ENCODE measurements at regions not wholly inside any gene's neighbourhood (a gene's known extent, or its start where the extent isn't known, plus 50 kb on each side); places are given as distances from the start of the nearest gene placed in this dataset.

GRCh38 chr22:25370322-25370721 lies 150.9 kb downstream of the CRYBB2 start:
- TF ChIP-seq YY1 (IDR thresholded peaks at IDR 0.05; ENCODE audit: insufficient read depth, insufficient read length) (no peak), ZNF274 (IDR thresholded peaks at IDR 0.05; ENCODE audit: low read depth, low read length) (no peak)
- Histone ChIP-seq H3K9ac (ENCODE audit: insufficient read length, low read depth) (no peak overlapping the region), H3K4me1 (ENCODE audit: insufficient read depth, insufficient read length) (peaks cover 9% of the 10 kb centered on the region), H3K27me3 (ENCODE audit: insufficient read depth, insufficient read length) (no peaks in the 10 kb centered on the region), H3K36me3 (ENCODE audit: insufficient read depth, insufficient read length, low read length) (no peaks in the 10 kb centered on the region), H3K9me3 (ENCODE audit: insufficient read depth, low read length) (no peaks in the 10 kb centered on the region), H3K4me3 (ENCODE audit: insufficient read length, low read depth) (no peak overlapping the region)
- no peak for DNase-seq (ENCODE audit: low read depth, low spot score)

GRCh38 chr22:25372000-25372595 lies 152.7 kb downstream of the CRYBB2 start:
- Histone ChIP-seq H3K36me3 (ENCODE audit: insufficient read depth, insufficient read length, low read length) (no peaks in the 10 kb centered on the region), H3K27me3 (ENCODE audit: insufficient read depth, insufficient read length) (no peaks in the 10 kb centered on the region), H3K9ac (ENCODE audit: insufficient read length, low read depth) (no peak overlapping the region), H3K4me3 (ENCODE audit: insufficient read length, low read depth) (no peak overlapping the region), H3K9me3 (ENCODE audit: insufficient read depth, low read length) (no peaks in the 10 kb centered on the region), H3K4me1 (ENCODE audit: insufficient read depth, insufficient read length) (peaks cover 8% of the 10 kb centered on the region)
- DNase-seq (ENCODE audit: low read depth, low spot score): no peak
- TF ChIP-seq YY1 (IDR thresholded peaks at IDR 0.05; ENCODE audit: insufficient read depth, insufficient read length) (no peak), ZNF274 (IDR thresholded peaks at IDR 0.05; ENCODE audit: low read depth, low read length) (no peak), SUZ12 (IDR thresholded peaks at IDR 0.05; ENCODE audit: extremely low read depth, insufficient read depth, insufficient read length) (no peak)

DNA sequence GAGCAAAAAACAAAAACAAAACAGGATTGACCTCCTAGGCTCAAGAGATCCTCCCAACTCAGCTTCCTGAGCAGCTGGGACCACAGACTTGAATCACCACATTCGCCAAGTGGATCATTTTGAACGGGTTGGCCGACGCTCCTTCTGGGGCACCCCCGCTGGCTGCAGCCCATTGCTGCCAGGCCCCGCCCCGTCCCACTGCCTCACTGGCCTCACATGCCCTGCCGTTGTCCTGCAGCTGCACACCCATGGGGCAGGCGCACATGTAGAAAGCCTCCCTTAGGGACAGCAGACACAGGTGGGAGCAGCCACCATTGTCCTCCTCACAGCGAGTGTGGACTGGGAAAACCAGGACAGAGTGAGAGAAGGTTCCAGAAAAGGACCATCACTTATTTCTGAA lies 154.5 kb downstream of the CRYBB2 start:
- H3K4me1 ChIP-seq (ENCODE audit: insufficient read depth, insufficient read length): peaks cover 2% of the 10 kb centered on the region

GRCh38 chr22:25374869-25375268 lies 155.4 kb downstream of the CRYBB2 start:
- DNase-seq (ENCODE audit: low read depth, low spot score): no peak
- H3K27me3 ChIP-seq (ENCODE audit: insufficient read depth, insufficient read length): no peaks in the 10 kb centered on the region
- no peaks in the 10 kb centered on the region for H3K9me3 ChIP-seq (ENCODE audit: insufficient read depth, low read length)
- no peak overlapping the region for H3K4me3 ChIP-seq (ENCODE audit: insufficient read length, low read depth)
- no peak for TF ChIP-seq ZNF274 (IDR thresholded peaks at IDR 0.05; ENCODE audit: low read depth, low read length)
- TF ChIP-seq YY1 (IDR thresholded peaks at IDR 0.05; ENCODE audit: insufficient read depth, insufficient read length): no peak
- no peak for TF ChIP-seq SUZ12 (IDR thresholded peaks at IDR 0.05; ENCODE audit: extremely low read depth, insufficient read depth, insufficient read length)
- no peak overlapping the region for H3K9ac ChIP-seq (ENCODE audit: insufficient read length, low read depth)
- no peaks in the 10 kb centered on the region for H3K4me1 ChIP-seq (ENCODE audit: insufficient read depth, insufficient read length)
- no peaks in the 10 kb centered on the region for H3K36me3 ChIP-seq (ENCODE audit: insufficient read depth, insufficient read length, low read length)

More for the DNA sequence above, 154.5 kb downstream of the CRYBB2 start:
- DNase-seq (ENCODE audit: low read depth, low spot score): no peak
- H3K4me3 ChIP-seq (ENCODE audit: insufficient read length, low read depth): no peak overlapping the region
- no peaks in the 10 kb centered on the region for H3K27me3 ChIP-seq (ENCODE audit: insufficient read depth, insufficient read length)
- no peaks in the 10 kb centered on the region for H3K36me3 ChIP-seq (ENCODE audit: insufficient read depth, insufficient read length, low read length)
- TF ChIP-seq YY1 (IDR thresholded peaks at IDR 0.05; ENCODE audit: insufficient read depth, insufficient read length) (no peak), ZNF274 (IDR thresholded peaks at IDR 0.05; ENCODE audit: low read depth, low read length) (no peak), SUZ12 (IDR thresholded peaks at IDR 0.05; ENCODE audit: extremely low read depth, insufficient read depth, insufficient read length) (no peak)
- H3K9ac ChIP-seq (ENCODE audit: insufficient read length, low read depth): no peak overlapping the region
- no peaks in the 10 kb centered on the region for H3K9me3 ChIP-seq (ENCODE audit: insufficient read depth, low read length)

DNA sequence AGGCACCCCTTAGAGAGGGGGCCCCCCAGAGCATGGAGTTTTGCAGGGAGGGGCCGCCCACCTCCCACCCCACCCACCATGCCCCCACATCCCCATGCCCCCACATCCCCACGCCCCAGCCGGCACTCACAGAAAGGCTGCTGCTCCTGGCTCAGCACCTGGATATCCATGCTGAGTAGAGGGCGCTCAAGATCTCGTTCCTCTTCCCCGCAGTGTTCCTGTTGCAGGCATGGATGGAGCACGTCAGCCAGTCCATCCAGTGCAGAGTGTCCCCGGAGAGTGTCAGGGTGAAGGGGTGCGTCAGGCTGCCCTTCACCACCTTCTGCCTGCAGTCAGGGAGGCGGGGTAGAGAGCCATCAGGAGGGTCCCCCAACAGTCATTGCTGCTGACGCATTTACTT lies 156.2 kb downstream of the CRYBB2 start:
- H3K9ac ChIP-seq (ENCODE audit: insufficient read length, low read depth): no peak overlapping the region
- no peaks in the 10 kb centered on the region for H3K9me3 ChIP-seq (ENCODE audit: insufficient read depth, low read length)
- H3K4me3 ChIP-seq (ENCODE audit: insufficient read length, low read depth): no peak overlapping the region
- no peaks in the 10 kb centered on the region for H3K36me3 ChIP-seq (ENCODE audit: insufficient read depth, insufficient read length, low read length)
- DNase-seq (ENCODE audit: low read depth, low spot score): no peak
- H3K27me3 ChIP-seq (ENCODE audit: insufficient read depth, insufficient read length): no peaks in the 10 kb centered on the region
- no peak for TF ChIP-seq ZNF274 (IDR thresholded peaks at IDR 0.05; ENCODE audit: low read depth, low read length)
- no peak for TF ChIP-seq YY1 (IDR thresholded peaks at IDR 0.05; ENCODE audit: insufficient read depth, insufficient read length)
- no peak for TF ChIP-seq SUZ12 (IDR thresholded peaks at IDR 0.05; ENCODE audit: extremely low read depth, insufficient read depth, insufficient read length)
- peaks cover 1% of the 10 kb centered on the region for H3K4me1 ChIP-seq (ENCODE audit: insufficient read depth, insufficient read length)

GRCh38 chr22:25377699-25378098 lies 158.3 kb downstream of the CRYBB2 start:
- Histone ChIP-seq H3K27me3 (ENCODE audit: insufficient read depth, insufficient read length) (no peaks in the 10 kb centered on the region), H3K9ac (ENCODE audit: insufficient read length, low read depth) (no peak overlapping the region), H3K9me3 (ENCODE audit: insufficient read depth, low read length) (no peaks in the 10 kb centered on the region), H3K4me1 (ENCODE audit: insufficient read depth, insufficient read length) (peaks cover 2% of the 10 kb centered on the region), H3K36me3 (ENCODE audit: insufficient read depth, insufficient read length, low read length) (no peaks in the 10 kb centered on the region), H3K4me3 (ENCODE audit: insufficient read length, low read depth) (no peak overlapping the region)
- no peak for DNase-seq (ENCODE audit: low read depth, low spot score)
- TF ChIP-seq ZNF274 (IDR thresholded peaks at IDR 0.05; ENCODE audit: low read depth, low read length): no peak
- TF ChIP-seq YY1 (IDR thresholded peaks at IDR 0.05; ENCODE audit: insufficient read depth, insufficient read length): no peak
- no peak for TF ChIP-seq SUZ12 (IDR thresholded peaks at IDR 0.05; ENCODE audit: extremely low read depth, insufficient read depth, insufficient read length)

DNA sequence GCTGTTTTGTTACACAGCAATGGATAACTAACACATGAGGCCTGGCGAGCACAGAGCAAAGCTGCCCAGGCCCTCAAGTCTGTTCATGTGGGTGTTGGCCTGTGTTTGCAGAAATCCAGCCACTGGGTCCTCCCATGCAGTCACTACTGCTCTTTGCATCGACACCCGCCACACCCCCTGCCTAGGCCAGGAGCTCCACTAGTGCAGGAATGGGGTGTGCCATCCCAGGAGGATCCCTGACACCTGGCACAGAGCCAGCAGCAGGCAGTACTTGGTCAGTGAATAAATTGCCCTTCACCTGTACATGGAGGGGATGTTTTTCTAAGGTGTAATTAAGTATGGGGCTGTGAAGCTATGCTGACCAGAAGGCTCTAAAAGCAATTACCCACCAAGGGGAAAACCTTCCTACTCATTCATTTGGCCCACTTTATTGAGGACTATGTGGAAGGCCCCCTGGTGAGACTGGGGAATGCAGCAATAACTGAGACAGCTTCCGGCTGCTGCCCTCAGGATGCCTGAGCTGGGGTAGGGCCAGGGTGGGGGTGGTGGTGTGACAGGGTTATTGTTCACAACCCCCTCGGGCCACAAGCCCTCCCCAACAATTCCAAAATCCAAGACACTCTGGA lies 160.8 kb downstream of the CRYBB2 start:
- Histone ChIP-seq H3K9me3 (ENCODE audit: insufficient read depth, low read length) (no peaks in the 10 kb centered on the region), H3K4me1 (ENCODE audit: insufficient read depth, insufficient read length) (peaks cover 4% of the 10 kb centered on the region), H3K9ac (ENCODE audit: insufficient read length, low read depth) (no peak overlapping the region), H3K27me3 (ENCODE audit: insufficient read depth, insufficient read length) (no peaks in the 10 kb centered on the region), H3K4me3 (ENCODE audit: insufficient read length, low read depth) (no peak overlapping the region), H3K36me3 (ENCODE audit: insufficient read depth, insufficient read length, low read length) (no peaks in the 10 kb centered on the region)
- no peak for DNase-seq (ENCODE audit: low read depth, low spot score)
- no peak for TF ChIP-seq YY1 (IDR thresholded peaks at IDR 0.05; ENCODE audit: insufficient read depth, insufficient read length)
- no peak for TF ChIP-seq ZNF274 (IDR thresholded peaks at IDR 0.05; ENCODE audit: low read depth, low read length)
- TF ChIP-seq SUZ12 (IDR thresholded peaks at IDR 0.05; ENCODE audit: extremely low read depth, insufficient read depth, insufficient read length): no peak

Data from NT2/D1 (cell line).